ENCODE measurements at regions not wholly inside any gene's neighbourhood (a gene's known extent, or its start where the extent isn't known, plus 50 kb on each side); places are given as distances from the start of the nearest gene placed in this dataset.
"Not testable (repeated sequence)": the region's sequence is repeated elsewhere in the genome, so short reads cannot be mapped to it uniquely, and the experiment has no call there.

GRCh38 chr2:83340424-83340823 lies 1118.7 kb downstream of the SUCLG1 start:
- intact Hi-C loops (cut with micrococcal nuclease; ENCODE audit: unreplicated experiment) (no loop called here), in situ Hi-C loops (cut with MboI) (no loop called here)
- H2AFZ ChIP-seq (ENCODE audit: control insufficient read depth, low read depth, low read length): no peak overlapping the region

GRCh38 chr2:83339942-83340341 lies 1119.1 kb downstream of the SUCLG1 start:
- CTCF ChIA-PET; POLR2A ChIA-PET; H3K9ac ChIP-seq (ENCODE audit: control insufficient read depth, insufficient read depth, low read length); in situ Hi-C loops (cut with MboI); DNase-seq (ENCODE audit: low read depth, low spot score); H3K27me3 ChIP-seq (replicated peaks in 1 of 2; ENCODE audit: control insufficient read depth in 2 of 2, insufficient read depth in 2 of 2, low read length in 1 of 2); BruUV-seq (replicated peaks); SMC1A ChIA-PET (ENCODE audit: uncharacterized antibody, unreplicated experiment); H3K9me3 ChIP-seq (replicated peaks; ENCODE audit: control insufficient read depth, insufficient read depth, low read length); H3K27ac ChIP-seq (ENCODE audit: control insufficient read depth, insufficient read depth); intact Hi-C loops (cut with micrococcal nuclease; ENCODE audit: unreplicated experiment); FAIRE-seq; H3K4me2 ChIP-seq (ENCODE audit: control insufficient read depth, insufficient read depth); H3K36me3 ChIP-seq (ENCODE audit: control insufficient read depth in 2 of 2, insufficient read depth in 2 of 2, low read length in 1 of 2); RAD21 ChIA-PET (ENCODE audit: unreplicated experiment); H3K4me3 ChIP-seq; H2AFZ ChIP-seq (ENCODE audit: control insufficient read depth, low read depth, low read length); H3K79me2 ChIP-seq (ENCODE audit: control insufficient read depth, insufficient read depth, low read length); H4K20me1 ChIP-seq (ENCODE audit: control insufficient read depth, insufficient read depth); H3K4me1 ChIP-seq (ENCODE audit: control insufficient read depth, insufficient read depth, low read length); ATAC-seq: not testable (repeated sequence)
- WGBS (ENCODE audit: insufficient coverage, insufficient replicate concordance, low lambda C conversion rate, missing lambda C conversion rate): 92% methylated on average over 5 of the region's 5 CpGs

More at GRCh38 chr2:83340424-83340823, 1118.7 kb downstream of the SUCLG1 start:
- no TSS peak for BruUV-seq (replicated peaks)
- POLR2A ChIA-PET: no interaction called here
- no peak for DNase-seq (ENCODE audit: low read depth, low spot score)
- no peak overlapping the region for H3K9ac ChIP-seq (ENCODE audit: control insufficient read depth, insufficient read depth, low read length)
- H3K27ac ChIP-seq (ENCODE audit: control insufficient read depth, insufficient read depth): no peak overlapping the region
- H4K20me1 ChIP-seq (ENCODE audit: control insufficient read depth, insufficient read depth): no peaks in the 10 kb centered on the region
- ATAC-seq: no peak
- H3K36me3 ChIP-seq (ENCODE audit: control insufficient read depth in 2 of 2, insufficient read depth in 2 of 2, low read length in 1 of 2): no peaks in the 10 kb centered on the region
- H3K27me3 ChIP-seq (replicated peaks in 1 of 2; ENCODE audit: control insufficient read depth in 2 of 2, insufficient read depth in 2 of 2, low read length in 1 of 2): no peaks in the 10 kb centered on the region
- no peaks in the 10 kb centered on the region for H3K9me3 ChIP-seq (replicated peaks; ENCODE audit: control insufficient read depth, insufficient read depth, low read length)
- RAD21 ChIA-PET (ENCODE audit: unreplicated experiment): no interaction called here
- WGBS (ENCODE audit: insufficient coverage, insufficient replicate concordance, low lambda C conversion rate, missing lambda C conversion rate): 45% methylated on average over 3 of the region's 3 CpGs
- SMC1A ChIA-PET (ENCODE audit: uncharacterized antibody, unreplicated experiment): no interaction called here
- CTCF ChIA-PET: no interaction called here
- no peaks in the 10 kb centered on the region for H3K79me2 ChIP-seq (ENCODE audit: control insufficient read depth, insufficient read depth, low read length)
- FAIRE-seq: no peak
- H3K4me2 ChIP-seq (ENCODE audit: control insufficient read depth, insufficient read depth): no peak overlapping the region
- no peak for TF ChIP-seq NKRF (conservative IDR thresholded peaks at IDR 0.05)
- no peak overlapping the region for H3K4me3 ChIP-seq
- no peaks in the 10 kb centered on the region for H3K4me1 ChIP-seq (ENCODE audit: control insufficient read depth, insufficient read depth, low read length)
